Mesendoderm (in vitro differentiated cells): ENCODE measurements at regions not wholly inside any gene's neighbourhood (a gene's known extent, or its start where the extent isn't known, plus 50 kb on each side); places are given as distances from the start of the nearest gene placed in this dataset.
"Not testable (repeated sequence)": the region's sequence is repeated elsewhere in the genome, so short reads cannot be mapped to it uniquely, and the experiment has no call there.

ENCODE experiments used
- DNase-seq: peaks from one replicate; pipeline ENCODE4 v3.0.0; 2013
- H2AK5ac ChIP-seq: 2 replicates; pipeline ENCODE4 v1.6.1; 2013; ENCODE audit warnings: low read length, inconsistent platforms
- H2BK120ac ChIP-seq: 2 replicates; pipeline ENCODE4 v1.6.1; 2013; ENCODE audit warnings: low read depth, mild to moderate bottlenecking, low read length, moderate library complexity, mixed read lengths
- H2BK15ac ChIP-seq: replicated peaks from 2 replicates; pipeline ENCODE4 v1.6.1; 2013; ENCODE audit warnings: low read depth, mild to moderate bottlenecking, moderate library complexity
- H2BK5ac ChIP-seq: 2 replicates; pipeline ENCODE4 v1.6.1; 2013; ENCODE audit warnings: low read length, inconsistent platforms
- H3K18ac ChIP-seq: 2 replicates; pipeline ENCODE4 v1.6.1; 2013; ENCODE audit warnings: mild to moderate bottlenecking, low read length, mixed read lengths
- H3K23ac ChIP-seq: one replicate; pipeline ENCODE4 v1.6.1; 2013; ENCODE audit warnings: low read length
- H3K27ac ChIP-seq: 2 replicates; pipeline ENCODE4 v1.5.1; 2013; ENCODE audit warnings: low read depth, mild to moderate bottlenecking, inconsistent platforms, low read length, moderate library complexity
- H3K27me3 ChIP-seq: 2 replicates; pipeline ENCODE4 v1.6.1; 2013; ENCODE audit warnings: low read length, control low read depth, mild to moderate bottlenecking, inconsistent platforms; ENCODE audit not compliant: insufficient read depth, poor library complexity
- H3K36me3 ChIP-seq: 2 replicates; pipeline ENCODE4 v1.6.1; 2013; ENCODE audit warnings: low read length, inconsistent platforms; ENCODE audit not compliant: control insufficient read depth, insufficient read depth
- H3K4ac ChIP-seq: one replicate; pipeline ENCODE4 v1.6.1; 2013; ENCODE audit warnings: low read depth, mild to moderate bottlenecking, low read length, moderate library complexity
- H3K4me1 ChIP-seq: 2 replicates; pipeline ENCODE4 v1.6.1; 2013; ENCODE audit warnings: low read depth, low read length, inconsistent platforms; ENCODE audit not compliant: control insufficient read depth
- H3K4me2 ChIP-seq: 2 replicates; pipeline ENCODE4 v1.6.1; 2013; ENCODE audit warnings: low read length
- H3K4me3 ChIP-seq: 2 replicates; pipeline ENCODE4 v1.5.1; 2013; ENCODE audit warnings: mild to moderate bottlenecking, low read length
- H3K56ac ChIP-seq: one replicate; pipeline ENCODE4 v1.6.1; 2013; ENCODE audit warnings: low read length
- H3K79me1 ChIP-seq: 2 replicates; pipeline ENCODE4 v1.6.1; 2013; ENCODE audit warnings: low read length, inconsistent platforms
- H3K79me2 ChIP-seq: 2 replicates; pipeline ENCODE4 v1.6.1; 2013; ENCODE audit warnings: mild to moderate bottlenecking, low read length; ENCODE audit not compliant: control insufficient read depth, insufficient read depth
- H3K9ac ChIP-seq: 2 replicates; pipeline ENCODE4 v1.6.1; 2013; ENCODE audit warnings: low read length, inconsistent platforms
- H4K5ac ChIP-seq: one replicate; pipeline ENCODE4 v1.6.1; 2013; ENCODE audit warnings: low read length
- H4K8ac ChIP-seq: one replicate; pipeline ENCODE4 v1.6.1; 2013; ENCODE audit warnings: low read depth, mild to moderate bottlenecking, control low read depth, low read length, moderate library complexity
- WGBS: extraction: QIAGEN DNeasy Blood & Tissue Kit; methylation state at CpG from one replicate; pipeline ENCODE4 v1.1.7; 2013; ENCODE audit warnings: low lambda C conversion rate, missing lambda C conversion rate; ENCODE audit not compliant: insufficient coverage; ENCODE audit errors: extremely low coverage; 5-methylcytosine and 5-hydroxymethylcytosine counted together

GRCh38 chr17:30716461-30717290 is 107.8 kb downstream of the CRLF3 start:
- Histone ChIP-seq H3K9ac (no peak overlapping the region), H2BK120ac (no peak overlapping the region), H3K56ac (peak overlapping the region; percentile 7), H3K4me3 (no peak overlapping the region), H3K18ac (no peak overlapping the region), H3K27me3 (no peaks in the 10 kb centered on the region), H2BK15ac (no peak overlapping the region), H4K5ac (no peak overlapping the region), H3K4ac (no peak overlapping the region), H4K8ac (no peak overlapping the region), H2AK5ac (no peak overlapping the region), H2BK5ac (no peak overlapping the region), H3K27ac (no peak overlapping the region), H3K79me1 (peaks cover 4% of the 10 kb centered on the region), H3K23ac (no peak overlapping the region), H3K4me2 (no peak overlapping the region), H3K4me1 (no peaks in the 10 kb centered on the region), H3K36me3 (no peaks in the 10 kb centered on the region), H3K79me2 (peaks cover 94% of the 10 kb centered on the region)
- WGBS: no CpG with 5 or more reads among the region's 17 CpGs
- DNase-seq: peak; percentile 66

- not testable (repeated sequence) for H3K4me3 ChIP-seq, H2BK5ac ChIP-seq, H2BK120ac ChIP-seq, H3K4me1 ChIP-seq, H3K27ac ChIP-seq, H3K4ac ChIP-seq, H3K4me2 ChIP-seq, H3K18ac ChIP-seq, H3K23ac ChIP-seq, H3K27me3 ChIP-seq, H2BK15ac ChIP-seq, H3K9ac ChIP-seq, H4K5ac ChIP-seq, H3K36me3 ChIP-seq, H4K8ac ChIP-seq, H3K79me1 ChIP-seq, H3K56ac ChIP-seq, H2AK5ac ChIP-seq
- DNase-seq: peak; percentile 51
- peaks cover 95% of the 10 kb centered on the region for H3K79me2 ChIP-seq
- WGBS: no CpG with 5 or more reads among the region's 25 CpGs
These were observed 109.5 kb downstream of the CRLF3 start for GRCh38 chr17:30714825-30715622.

GRCh38 chr17:30713805-30714204 is 110.7 kb downstream of the CRLF3 start:
- H3K36me3 ChIP-seq, H2BK120ac ChIP-seq, H2BK15ac ChIP-seq, H2BK5ac ChIP-seq, H3K4ac ChIP-seq, H3K23ac ChIP-seq, H3K4me2 ChIP-seq, H3K9ac ChIP-seq, H3K27ac ChIP-seq, H4K8ac ChIP-seq, DNase-seq, H4K5ac ChIP-seq, H3K56ac ChIP-seq, H3K4me3 ChIP-seq, H3K27me3 ChIP-seq, H3K79me1 ChIP-seq, H2AK5ac ChIP-seq, H3K4me1 ChIP-seq, H3K18ac ChIP-seq: not testable (repeated sequence)
- no CpG with 5 or more reads among the region's 10 CpGs for WGBS
- peaks cover 89% of the 10 kb centered on the region for H3K79me2 ChIP-seq

- H3K18ac ChIP-seq, DNase-seq, H3K23ac ChIP-seq, H2BK5ac ChIP-seq, H2BK120ac ChIP-seq, H3K4me3 ChIP-seq, H4K5ac ChIP-seq, H3K9ac ChIP-seq, H3K27me3 ChIP-seq, H2AK5ac ChIP-seq, H3K4ac ChIP-seq, H3K56ac ChIP-seq, H3K27ac ChIP-seq, H3K4me2 ChIP-seq, H3K4me1 ChIP-seq, H2BK15ac ChIP-seq, H4K8ac ChIP-seq, H3K36me3 ChIP-seq, H3K79me1 ChIP-seq: not testable (repeated sequence)
- peaks cover 80% of the 10 kb centered on the region for H3K79me2 ChIP-seq
- WGBS: no CpG with 5 or more reads among the region's 3 CpGs
These were observed 111.6 kb downstream of the CRLF3 start for GRCh38 chr17:30712859-30713258.

- H3K4ac ChIP-seq, H3K4me1 ChIP-seq, H3K9ac ChIP-seq, H3K79me1 ChIP-seq, H2BK5ac ChIP-seq, H3K27me3 ChIP-seq, H4K8ac ChIP-seq, H3K18ac ChIP-seq, H3K27ac ChIP-seq, H3K4me3 ChIP-seq, DNase-seq, H2BK120ac ChIP-seq, H2BK15ac ChIP-seq, H3K36me3 ChIP-seq, H3K4me2 ChIP-seq, H4K5ac ChIP-seq, H2AK5ac ChIP-seq: not testable (repeated sequence)
- peak overlapping the region; percentile 80 for H3K23ac ChIP-seq
- WGBS: no CpG with 5 or more reads among the region's 30 CpGs
- peaks cover 70% of the 10 kb centered on the region for H3K79me2 ChIP-seq
- H3K56ac ChIP-seq: peak overlapping the region; percentile 60
These were observed 112.6 kb downstream of the CRLF3 start for GRCh38 chr17:30711626-30712507.
